Stomach (tissue), 8 donors: ENCODE measurements at regions not wholly inside any gene's neighbourhood (a gene's known extent, or its start where the extent isn't known, plus 50 kb on each side); places are given as distances from the start of the nearest gene placed in this dataset.

Source experiments
- DNase-seq, 2 donors: peaks; one replicate each; pipeline versions ENCODE4 v3.0.0 to v3.0.0-alpha.2; 2013 to 2019
- H3K27ac ChIP-seq, 5 donors: fragments of 200-600 bp in 4 of 5; sonication (generic) in 4 of 5; one replicate each; pipeline ENCODE4 v1.5.1; 2013 to 2019; ENCODE audit warnings: mild to moderate bottlenecking in 1 of 5, moderate library complexity in 1 of 5
- H3K27me3 ChIP-seq, 3 donors: fragments of 200-600 bp; sonication (generic); one replicate each; pipeline ENCODE4 v1.5.1; 2017 to 2019; ENCODE audit warnings: mixed run types in 1 of 3
- H3K36me3 ChIP-seq, 4 donors: fragments of 200-600 bp; sonication (generic); 1 replicate in 3 of 4; 2 replicates in 1 of 4; pipeline ENCODE4 v1.5.1; 2016 to 2019
- H3K4me1 ChIP-seq, 4 donors: fragments of 200-600 bp; sonication (generic); one replicate each; pipeline ENCODE4 v1.5.1; 2016 to 2019
- H3K4me3 ChIP-seq, 4 donors: fragments of 200-600 bp; sonication (generic) in 3 of 4; one replicate each; pipeline ENCODE4 v1.5.1; 2016 to 2019; ENCODE audit warnings: mild to moderate bottlenecking in 1 of 4
- H3K9me3 ChIP-seq, 4 donors: fragments of 200-600 bp; sonication (generic); one replicate each; pipeline ENCODE4 v1.5.1; 2016 to 2019
- CTCF ChIP-seq, 7 experiments: fragments of 450-650 bp in 4 of 7; fragments of 200-600 bp in 3 of 7; sonication (generic) in 3 of 7; IDR thresholded peaks; one replicate each; pipeline ENCODE4 v1.5.1; 2016 to 2019; ENCODE audit warnings: antibody characterized with exemption in 7 of 7, control low read depth in 2 of 7, mild to moderate bottlenecking in 1 of 7
- EP300 ChIP-seq: sonication (generic); formaldehyde crosslinking; IDR thresholded peaks from one replicate; pipeline ENCODE4 v1.6.1; 2017; ENCODE audit warnings: antibody characterized with exemption
- POLR2A ChIP-seq, 4 donors: fragments of 450-650 bp; IDR thresholded peaks; one replicate each; pipeline ENCODE4 v1.6.1; 2016; ENCODE audit warnings: antibody characterized with exemption in 4 of 4, control low read depth in 2 of 4, mild to moderate bottlenecking in 1 of 4, moderate library complexity in 1 of 4
- POLR2AphosphoS5 ChIP-seq, 3 donors: sonication (generic); formaldehyde crosslinking; IDR thresholded peaks; one replicate each; pipeline ENCODE4 v1.6.1; 2016; ENCODE audit warnings: antibody characterized with exemption in 3 of 3
- WGBS, 5 donors: extraction: QIAGEN DNeasy Blood & Tissue Kit in 3 of 5; methylation state at CpG; one replicate each; pipeline versions ENCODE4 v1.1.5 to v1.1.7; 2013 to 2018; 5-methylcytosine and 5-hydroxymethylcytosine counted together
- intact Hi-C: fragments of 100-400 bp; cut with DNase I; formaldehyde crosslinking; loops from one replicate; pipeline ENCODE4 v1.15.1; 2023; ENCODE audit warnings: low total_unique reads
- donor health status: healthy with polysubstance abuse.
- donor health status: Bipolar disorder and iron deficiency.
- donor health status: healthy.

DNA sequence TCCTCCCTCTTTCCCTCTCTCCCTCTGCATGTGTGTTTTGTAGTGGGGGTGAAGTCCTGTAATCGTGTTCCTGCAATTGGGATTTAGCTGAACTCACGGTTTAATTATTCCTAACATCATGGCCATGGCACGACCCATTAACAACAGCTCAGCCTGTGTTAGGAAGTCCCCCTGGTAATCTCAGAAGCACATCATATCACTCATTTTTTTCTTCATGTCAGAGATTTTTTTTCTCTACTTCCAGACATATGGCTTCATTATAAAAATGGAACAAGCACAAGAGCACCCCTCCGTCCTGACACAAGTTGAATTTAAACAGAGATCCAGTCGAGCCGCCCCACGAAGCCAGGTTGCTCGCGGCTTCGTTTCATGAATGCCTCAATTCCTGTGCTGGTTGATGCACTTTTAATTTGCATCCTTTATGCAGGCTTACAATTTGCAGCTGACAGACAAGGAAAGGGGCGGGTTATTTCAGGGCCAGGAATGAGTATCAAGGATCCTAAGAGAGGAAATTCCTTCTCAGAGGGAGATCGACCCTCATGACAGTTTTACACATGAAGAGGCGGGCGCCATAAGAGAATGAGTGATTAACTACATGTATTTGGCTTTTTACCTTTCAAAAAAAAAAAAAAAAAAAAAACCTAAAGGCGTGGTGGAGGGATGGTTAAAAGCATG is 192.9 kb downstream of the MAF start:
- WGBS, 5 donors = 80 to 87% (median 84%) methylated on average over 15 of the region's 15 CpGs
- no peaks in the 10 kb centered on the region for H3K27me3 ChIP-seq
- intact Hi-C loops = no loop called here

DNA sequence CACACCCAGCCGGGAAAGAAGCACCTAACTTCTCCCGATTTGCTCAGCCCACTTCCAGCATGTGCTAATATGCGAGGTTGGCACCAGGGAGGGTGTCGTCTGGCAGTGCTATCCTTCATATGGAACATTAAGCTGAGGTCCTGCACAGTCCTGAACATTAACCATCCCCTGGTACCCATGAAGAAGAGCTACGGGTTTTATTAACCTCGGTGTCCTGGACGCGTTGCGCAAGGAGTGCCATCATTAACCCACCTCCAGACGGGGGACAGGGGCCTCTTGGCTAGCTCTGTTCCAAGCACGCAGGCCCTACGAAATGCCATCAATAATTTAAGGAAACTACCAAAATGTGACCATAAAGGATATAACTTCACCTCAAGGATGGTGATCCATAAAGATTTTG is 193.5 kb downstream of the MAF start:
- Histone ChIP-seq H3K27ac (no peak overlapping the region), H3K36me3 (no peaks in the 10 kb centered on the region), H3K4me3 (no peak overlapping the region), H3K27me3 (no peaks in the 10 kb centered on the region), H3K9me3 (peaks cover 0 to 8% (median 7%) of the 10 kb centered on the region in 4 donors), H3K4me1 (no peaks in the 10 kb centered on the region)
- intact Hi-C loops = no loop called here
- no peak for DNase-seq
- WGBS, 5 donors = 92 to 96% (median 96%) methylated on average over 12 of the region's 12 CpGs
- no peak for TF ChIP-seq CTCF (IDR thresholded peaks at IDR 0.05)
- TF ChIP-seq POLR2A (IDR thresholded peaks at IDR 0.05) = no peak

More for the DNA sequence above, 192.9 kb downstream of the MAF start:
- Histone ChIP-seq H3K4me3 (no peak overlapping the region), H3K27ac (no peak overlapping the region), H3K36me3 (no peaks in the 10 kb centered on the region), H3K9me3 (peaks cover 0 to 8% (median 7%) of the 10 kb centered on the region in 4 donors), H3K4me1 (peaks cover 0 to 3% (median under 1%) of the 10 kb centered on the region in 4 donors)
- no peak for TF ChIP-seq EP300
- TF ChIP-seq POLR2A (IDR thresholded peaks at IDR 0.05) = no peak
- no peak for TF ChIP-seq POLR2AphosphoS5 (IDR thresholded peaks at IDR 0.05)
- TF ChIP-seq CTCF (IDR thresholded peaks at IDR 0.05) = no peak
- DNase-seq = no peak

GRCh38 chr16:79404571-79404970 is 196.0 kb downstream of the MAF start:
- H3K27ac ChIP-seq = no peak overlapping the region
- peaks cover 0 to 11% (median 3%) of the 10 kb centered on the region in 4 donors for H3K4me1 ChIP-seq
- H3K36me3 ChIP-seq = no peaks in the 10 kb centered on the region
- no peak overlapping the region for H3K4me3 ChIP-seq
- DNase-seq = no peak
- intact Hi-C loops = no loop called here
- WGBS, 5 donors = 75 to 90% (median 80%) methylated on average over 7 of the region's 7 CpGs
- H3K27me3 ChIP-seq = no peaks in the 10 kb centered on the region
- peaks cover 0 to 8% (median 7%) of the 10 kb centered on the region in 4 donors for H3K9me3 ChIP-seq
- TF ChIP-seq POLR2AphosphoS5 (IDR thresholded peaks at IDR 0.05) (no peak), CTCF (IDR thresholded peaks at IDR 0.05) (no peak), POLR2A (IDR thresholded peaks at IDR 0.05) (no peak), EP300 (no peak)

GRCh38 chr16:79403534-79403933 is 197.0 kb downstream of the MAF start:
- 82 to 93% (median 87%) methylated on average over 4 of the region's 4 CpGs for WGBS, 5 donors
- H3K27me3 ChIP-seq = no peaks in the 10 kb centered on the region
- peaks cover 0 to 11% (median 3%) of the 10 kb centered on the region in 4 donors for H3K4me1 ChIP-seq
- H3K4me3 ChIP-seq = no peak overlapping the region
- intact Hi-C loops = no loop called here
- H3K27ac ChIP-seq = no peak overlapping the region
- H3K9me3 ChIP-seq = peaks cover 0 to 8% (median 7%) of the 10 kb centered on the region in 4 donors
- no peak for DNase-seq
- H3K36me3 ChIP-seq = no peaks in the 10 kb centered on the region
- TF ChIP-seq POLR2A (IDR thresholded peaks at IDR 0.05) = no peak
- no peak for TF ChIP-seq CTCF (IDR thresholded peaks at IDR 0.05)
- no peak for TF ChIP-seq EP300
- no peak for TF ChIP-seq POLR2AphosphoS5 (IDR thresholded peaks at IDR 0.05)
